Hypothalamus (tissue), 51 donors: ENCODE measurements at regions not wholly inside any gene's neighbourhood (a gene's known extent, or its start where the extent isn't known, plus 50 kb on each side); places are given as distances from the start of the nearest gene placed in this dataset.

Source experiments
- DNase-seq, 51 donors: peaks; one replicate each; lab custom pipeline; 2025; lab: John Stamatoyannopoulos, UW

DNA sequence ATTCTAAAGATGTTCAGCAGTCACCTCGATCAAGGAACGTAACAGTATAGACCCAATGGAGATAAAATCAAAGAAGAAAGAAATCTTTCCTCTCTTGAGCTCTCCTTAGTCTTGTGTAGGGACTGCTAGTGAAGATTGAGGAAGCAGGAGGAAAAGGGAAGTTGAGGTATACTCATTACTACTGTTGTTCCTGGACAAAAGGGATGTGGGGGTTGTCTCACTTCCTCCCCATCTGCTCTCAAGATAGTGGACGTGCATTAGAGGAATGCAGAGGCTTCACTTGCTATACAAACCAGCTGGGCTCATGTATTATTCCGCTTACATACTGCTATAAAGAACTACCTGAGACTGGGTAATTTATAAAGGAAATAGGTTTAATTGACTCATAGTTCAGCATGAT lies 208.9 kb upstream of the ARHGEF9 start:
- DNase-seq = peak in 2 of 51 donors; percentile 0

GRCh38 chrX:63985906-63986305 lies 200.9 kb upstream of the ARHGEF9 start:
- DNase-seq = no peak

GRCh38 chrX:63979480-63979879 lies 194.5 kb upstream of the ARHGEF9 start:
- no peak for DNase-seq

- no peak for DNase-seq
Measured at GRCh38 chrX:63967551-63967950, 182.5 kb upstream of the ARHGEF9 start.

DNA sequence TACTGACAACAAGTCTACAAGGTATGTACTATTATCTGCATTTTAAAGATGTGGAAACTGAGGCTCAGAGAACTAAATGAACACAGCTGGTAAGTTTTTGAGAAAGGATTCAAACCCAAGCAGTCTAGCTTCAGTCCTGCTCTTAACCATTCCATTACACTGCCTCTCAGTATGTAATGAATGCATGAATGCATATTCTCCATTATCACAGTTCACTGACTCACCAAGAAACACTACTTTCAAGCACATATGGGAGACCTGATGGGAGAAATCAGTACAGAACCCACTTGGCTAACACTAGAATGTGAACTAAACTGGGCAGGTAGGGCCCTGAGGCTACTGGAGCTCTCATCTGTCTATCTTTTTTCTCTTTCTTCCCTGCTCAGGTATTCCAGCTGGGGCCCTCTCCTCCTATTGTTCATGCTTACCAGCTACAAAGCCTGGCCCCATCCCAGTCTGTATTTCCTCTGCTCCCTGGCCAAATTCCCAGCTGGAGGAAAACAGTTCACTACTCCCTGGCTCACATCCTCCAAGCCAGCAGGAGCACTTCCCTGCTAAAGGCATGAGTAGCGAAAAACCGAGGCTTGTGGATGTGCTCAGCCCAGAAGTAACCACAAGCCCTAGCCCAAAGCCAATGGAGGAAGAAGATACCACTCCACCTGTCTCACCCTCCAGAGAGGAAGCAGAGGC lies 178.2 kb upstream of the ARHGEF9 start:
- no peak for DNase-seq

DNA sequence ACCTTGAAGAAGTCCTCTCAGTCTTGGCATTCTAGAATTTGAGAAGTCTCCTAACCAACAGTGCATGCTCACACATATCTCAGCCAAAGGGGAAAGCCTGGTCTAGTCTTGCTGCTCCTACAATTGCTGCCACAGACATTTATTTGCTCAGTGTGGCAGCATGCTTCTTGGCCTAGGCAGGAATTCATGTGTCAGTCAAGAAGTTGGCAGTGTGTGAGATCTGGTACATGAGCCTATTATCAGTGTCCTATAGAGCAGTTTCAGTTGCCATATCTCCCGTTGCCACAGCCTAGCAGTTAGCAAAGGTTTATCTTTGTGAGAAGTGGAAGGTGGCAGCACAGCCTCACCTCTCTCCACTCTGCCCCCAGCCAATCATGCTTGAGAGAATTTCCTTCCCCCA lies 176.9 kb upstream of the ARHGEF9 start:
- no peak for DNase-seq

DNA sequence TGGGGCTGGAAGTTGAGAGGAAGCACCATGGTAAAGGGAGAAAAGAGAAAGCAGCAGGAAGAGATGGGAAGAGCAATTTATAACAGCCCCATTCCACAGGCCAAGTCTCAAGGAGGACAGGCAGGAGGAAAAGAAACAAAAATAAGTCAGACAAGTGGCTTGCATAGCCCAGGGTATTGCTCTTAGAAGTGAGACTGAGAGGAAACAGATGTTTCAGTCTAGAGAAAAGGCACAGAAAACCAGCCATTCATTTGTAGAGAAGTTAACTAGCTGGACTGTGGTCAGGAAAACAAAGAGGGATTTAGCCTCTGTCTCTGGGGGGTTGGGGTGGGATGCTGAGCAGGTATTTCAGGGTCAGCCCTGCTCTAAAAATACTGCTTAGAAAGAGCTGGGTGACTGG lies 175.0 kb upstream of the ARHGEF9 start:
- no peak for DNase-seq

GRCh38 chrX:63958134-63958865 lies 173.3 kb upstream of the ARHGEF9 start:
- DNase-seq = no peak

DNA sequence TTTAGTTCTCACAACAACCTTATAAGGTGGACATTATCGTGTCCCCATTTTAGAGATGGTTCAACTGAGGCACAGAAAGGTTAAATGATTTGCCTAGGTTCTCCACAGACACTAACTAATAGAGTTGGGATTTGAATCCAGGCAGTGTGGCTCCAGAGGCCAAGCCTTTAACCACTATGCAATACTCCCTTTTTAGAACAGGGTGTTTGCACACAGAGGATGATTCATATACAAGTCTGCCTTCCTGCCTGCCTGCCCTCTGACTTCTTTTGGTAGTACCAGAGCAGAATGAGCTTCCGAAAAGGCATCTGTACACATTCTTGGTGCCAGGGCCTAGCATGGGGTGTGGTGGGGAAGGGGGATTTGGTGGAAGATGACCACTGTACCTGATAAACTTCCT lies 150.8 kb upstream of the ARHGEF9 start:
- DNase-seq = no peak

GRCh38 chrX:63934791-63935190 lies 149.8 kb upstream of the ARHGEF9 start:
- DNase-seq = no peak

DNA sequence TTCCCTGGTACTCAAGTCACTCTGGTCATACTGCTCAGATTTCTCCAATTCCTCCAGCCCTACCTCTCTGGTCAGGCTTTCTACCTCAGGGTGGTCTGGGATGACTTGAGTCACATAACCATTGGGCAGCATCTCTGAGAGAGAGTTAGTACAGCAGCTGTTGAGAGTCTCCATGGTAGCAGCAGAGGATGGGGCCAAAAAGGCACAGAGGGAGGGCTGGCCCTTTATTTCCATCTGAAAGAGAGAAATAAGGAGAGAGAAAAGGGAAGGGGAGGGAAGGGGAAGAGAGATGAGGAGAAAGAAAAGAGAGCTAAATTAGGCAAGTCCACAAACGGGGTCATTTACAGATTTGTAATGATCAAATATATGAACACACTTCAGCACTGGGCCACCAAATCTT lies 149.1 kb upstream of the ARHGEF9 start:
- DNase-seq = no peak

- no peak for DNase-seq
Measured at GRCh38 chrX:63932907-63933306, 147.9 kb upstream of the ARHGEF9 start.

DNA sequence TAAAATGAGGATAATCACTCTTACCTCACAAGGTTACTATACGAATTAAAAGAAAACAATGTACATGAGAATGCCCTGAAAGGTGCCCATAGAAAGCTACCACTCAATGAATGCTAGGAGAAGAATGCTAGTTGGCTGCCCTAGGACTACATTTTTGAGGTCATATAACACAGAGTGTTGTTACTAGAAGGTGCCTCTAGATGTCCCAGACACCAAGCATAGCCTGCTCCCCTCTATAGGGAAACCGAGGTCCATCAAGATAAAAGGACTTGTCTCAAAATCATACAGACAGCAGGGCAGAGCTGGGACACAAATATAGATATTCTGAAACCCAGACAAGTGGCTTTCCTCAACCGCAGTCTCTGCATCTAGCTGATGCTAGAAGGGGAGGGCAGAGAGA lies 147.0 kb upstream of the ARHGEF9 start:
- no peak for DNase-seq

GRCh38 chrX:63930140-63930539 lies 145.1 kb upstream of the ARHGEF9 start:
- no peak for DNase-seq

DNA sequence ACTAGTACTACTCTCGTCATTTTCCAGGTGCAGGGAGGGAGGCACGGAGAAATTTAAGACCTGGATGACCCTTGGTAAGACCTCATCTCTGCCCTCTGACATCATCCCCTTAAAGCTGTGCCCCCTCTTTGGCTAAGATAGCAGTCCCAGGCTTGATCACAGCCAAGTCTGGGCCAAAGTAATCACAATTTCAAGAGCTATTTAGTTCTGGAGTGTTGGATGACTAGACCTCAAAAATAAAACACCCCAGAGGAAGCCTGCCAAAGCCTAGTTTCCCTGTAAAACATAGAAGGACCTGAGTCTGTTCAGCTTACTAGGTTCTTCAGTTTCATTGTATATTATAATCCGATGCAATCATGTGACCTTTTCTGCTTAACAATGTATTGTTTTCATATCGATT lies 144.6 kb upstream of the ARHGEF9 start:
- DNase-seq = no peak

DNA sequence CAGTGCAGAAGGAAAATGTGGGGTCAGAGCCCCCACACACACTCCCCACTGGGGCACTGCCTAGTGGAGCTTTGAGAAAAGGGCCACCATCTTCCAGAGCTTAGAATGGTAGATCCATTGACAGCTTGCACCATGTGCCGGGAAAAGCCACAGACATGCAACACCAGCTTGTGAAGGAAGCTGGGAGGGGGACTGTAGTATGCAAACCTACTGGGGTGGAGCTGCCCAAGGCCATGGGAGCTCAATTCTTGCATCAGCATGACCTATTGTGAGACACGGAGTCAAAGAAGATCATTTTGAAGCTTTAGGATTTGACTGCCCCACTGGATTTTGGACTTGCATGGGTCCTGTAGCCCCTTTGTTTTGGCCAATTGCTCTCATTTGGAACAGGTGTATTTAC lies 142.8 kb upstream of the ARHGEF9 start:
- no peak for DNase-seq

DNA sequence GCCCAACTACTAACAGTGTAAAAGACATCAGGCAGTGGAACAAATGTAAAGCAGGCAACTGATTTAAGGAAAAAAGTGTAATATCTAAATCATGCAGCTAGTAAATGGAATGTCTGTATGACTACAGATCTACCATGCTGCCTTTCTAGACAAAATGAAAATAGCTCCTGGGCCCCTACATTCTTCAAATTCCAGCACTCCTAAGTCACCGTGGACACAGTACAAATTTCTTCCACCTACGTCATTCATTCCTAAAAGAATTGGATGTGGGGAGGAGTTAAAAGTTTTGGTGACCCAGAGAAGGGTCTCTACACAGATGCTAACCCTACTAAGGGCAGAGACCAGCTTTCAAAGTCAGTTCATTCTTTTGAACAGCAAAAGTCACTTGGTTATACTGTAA lies 137.2 kb upstream of the ARHGEF9 start:
- no peak for DNase-seq

GRCh38 chrX:63920875-63921274 lies 135.9 kb upstream of the ARHGEF9 start:
- no peak for DNase-seq

DNA sequence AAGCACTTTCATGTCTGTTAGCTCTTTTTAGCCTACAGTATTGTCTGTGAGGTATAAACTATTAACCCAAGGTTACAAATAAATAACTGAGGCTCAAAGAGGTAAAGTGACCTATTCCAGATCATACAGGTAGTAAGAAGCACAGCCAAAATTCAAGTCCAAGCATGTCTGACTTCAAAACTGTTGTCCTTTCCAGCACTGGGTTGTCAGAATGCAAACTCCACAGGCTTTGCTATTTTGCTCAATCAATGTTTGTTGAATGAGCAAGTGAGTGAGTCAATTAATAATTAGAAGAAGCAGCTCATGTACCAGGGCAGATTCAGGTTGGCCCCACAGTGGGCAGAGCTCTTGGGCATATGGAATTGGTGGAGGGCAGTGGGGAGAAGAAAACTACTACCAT lies 134.1 kb upstream of the ARHGEF9 start:
- DNase-seq = no peak

- DNase-seq = no peak
Measured at GRCh38 chrX:63918611-63919010, 133.6 kb upstream of the ARHGEF9 start.

- no peak for DNase-seq
Measured at GRCh38 chrX:63917296-63917695, 132.3 kb upstream of the ARHGEF9 start.

DNA sequence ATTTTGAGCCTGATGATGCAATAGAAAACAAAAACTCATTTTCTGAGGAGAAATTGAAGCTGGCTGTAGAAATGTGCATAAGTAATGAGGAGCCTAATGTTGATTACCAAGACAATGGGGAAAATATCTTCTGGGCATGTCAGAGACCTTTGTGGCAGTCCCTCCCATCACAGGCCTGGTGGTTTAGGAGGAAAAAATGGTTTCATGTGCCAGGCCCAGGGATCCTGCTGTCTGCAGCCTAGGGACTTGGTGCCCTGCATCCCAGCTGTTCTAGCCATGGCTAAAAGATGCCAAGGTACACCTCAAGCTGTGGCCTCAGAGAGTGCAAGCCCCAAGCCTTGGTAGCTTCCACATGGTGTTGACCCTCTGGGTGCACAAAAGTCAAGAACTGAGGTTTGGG lies 128.7 kb upstream of the ARHGEF9 start:
- no peak for DNase-seq

GRCh38 chrX:63889001-63889400 lies 104.0 kb upstream of the ARHGEF9 start:
- DNase-seq = no peak
